Ascending aorta (tissue), 2 donors: ENCODE measurements at regions not wholly inside any gene's neighbourhood (a gene's known extent, or its start where the extent isn't known, plus 50 kb on each side); places are given as distances from the start of the nearest gene placed in this dataset.
A peak's percentile ranks its signal among the peaks of the same experiment; 100 is the strongest.

Source experiments
- DNase-seq, 2 donors: peaks; one replicate each; pipeline ENCODE4 v3.0.0-alpha.2; 2019; ENCODE audit warnings: low spot score in 2 of 2
- H3K27ac ChIP-seq, 2 donors: fragments of 200-600 bp; sonication (generic); one replicate each; pipeline ENCODE4 v1.5.1; 2016 to 2017; ENCODE audit warnings: mild to moderate bottlenecking in 1 of 2
- H3K27me3 ChIP-seq: fragments of 200-600 bp; sonication (generic); one replicate; pipeline ENCODE4 v1.5.1; 2017
- H3K36me3 ChIP-seq, 2 donors: fragments of 200-600 bp; sonication (generic); one replicate each; pipeline ENCODE4 v1.5.1; 2016
- H3K4me1 ChIP-seq, 2 donors: fragments of 200-600 bp; sonication (generic); one replicate each; pipeline ENCODE4 v1.5.1; 2016 to 2017; ENCODE audit warnings: mild to moderate bottlenecking in 1 of 2
- H3K4me3 ChIP-seq, 2 donors: fragments of 200-600 bp; sonication (generic); one replicate each; pipeline ENCODE4 v1.5.1; 2016 to 2017; ENCODE audit warnings: mild to moderate bottlenecking in 1 of 2
- H3K9me3 ChIP-seq, 2 donors: fragments of 200-600 bp; sonication (generic); one replicate each; pipeline ENCODE4 v1.5.1; 2016
- CTCF ChIP-seq, 3 experiments: fragments of 200-600 bp in 2 of 3; fragments of 450-650 bp in 1 of 3; sonication (generic) in 2 of 3; IDR thresholded peaks; one replicate each; pipeline ENCODE4 v1.5.1; 2016 to 2019; ENCODE audit warnings: antibody characterized with exemption in 3 of 3, mild to moderate bottlenecking in 1 of 3, moderate library complexity in 1 of 3
- intact Hi-C: fragments of 100-400 bp; cut with DNase I; formaldehyde crosslinking; loops from one replicate; pipeline ENCODE4 v1.15.1; 2023

GRCh38 chr9:21558079-21558478, 76.0 kb upstream of the IFNE start:
- intact Hi-C loops: loop anchor here (5.0 to 10.0 kb wide), 4 partner anchors 163 to 427 kb away; partner anchors contain the start of gene KLHL9
- no peak for TF ChIP-seq CTCF (IDR thresholded peaks at IDR 0.05)
- no peak for DNase-seq
- Histone ChIP-seq H3K27ac (no peak overlapping the region), H3K9me3 (no peaks in the 10 kb centered on the region), H3K4me1 (peaks cover 5 to 6% of the 10 kb centered on the region in 2 donors), H3K27me3 (peaks cover 11% of the 10 kb centered on the region), H3K4me3 (no peak overlapping the region), H3K36me3 (no peaks in the 10 kb centered on the region)

- TF ChIP-seq CTCF (IDR thresholded peaks at IDR 0.05): no peak
- Histone ChIP-seq H3K4me3 (peak overlapping the region; percentile 61 to 62), H3K27ac (no peak overlapping the region), H3K9me3 (no peaks in the 10 kb centered on the region), H3K36me3 (no peaks in the 10 kb centered on the region), H3K27me3 (peaks cover 11% of the 10 kb centered on the region), H3K4me1 (peaks cover 5 to 6% of the 10 kb centered on the region in 2 donors)
- intact Hi-C loops: loop anchor here (5.0 to 10.0 kb wide), 4 partner anchors 164 to 426 kb away; partner anchors contain the start of gene KLHL9
- DNase-seq: no peak
Observed at GRCh38 chr9:21558615-21559401, 76.7 kb upstream of the IFNE start.

- H3K36me3 ChIP-seq: no peaks in the 10 kb centered on the region
- no peaks in the 10 kb centered on the region for H3K9me3 ChIP-seq
- DNase-seq: no peak
- peaks cover 5 to 6% of the 10 kb centered on the region in 2 donors for H3K4me1 ChIP-seq
- intact Hi-C loops: loop anchor here (5.0 to 10.0 kb wide), 4 partner anchors 165 to 425 kb away; partner anchors contain the start of gene KLHL9
- no peak overlapping the region for H3K27ac ChIP-seq
- TF ChIP-seq CTCF (IDR thresholded peaks at IDR 0.05): no peak
- H3K4me3 ChIP-seq: peak overlapping the region; percentile 61 to 62
- peaks cover 11% of the 10 kb centered on the region for H3K27me3 ChIP-seq
Observed at GRCh38 chr9:21559402-21560280, 77.5 kb upstream of the IFNE start.

- intact Hi-C loops: no loop called here
- no peaks in the 10 kb centered on the region for H3K36me3 ChIP-seq
Observed at GRCh38 chr9:21560281-21560745, 78.2 kb upstream of the IFNE start.

More at GRCh38 chr9:21560281-21560745, 78.2 kb upstream of the IFNE start:
- Histone ChIP-seq H3K9me3 (no peaks in the 10 kb centered on the region), H3K27me3 (peaks cover 11% of the 10 kb centered on the region), H3K27ac (no peak overlapping the region), H3K4me1 (peaks cover 5 to 6% of the 10 kb centered on the region in 2 donors), H3K4me3 (peak overlapping the region in 1 of 2 donors; percentile 62)
- no peak for DNase-seq
- TF ChIP-seq CTCF (IDR thresholded peaks at IDR 0.05): no peak
